Spleen (tissue), 11 donors: ENCODE measurements at regions not wholly inside any gene's neighbourhood (a gene's known extent, or its start where the extent isn't known, plus 50 kb on each side); places are given as distances from the start of the nearest gene placed in this dataset.

Experiments used
- DNase-seq: peaks from one replicate; pipeline ENCODE4 v3.0.0-alpha.2; 2020
- H3K27ac ChIP-seq, 8 donors: fragments of 200-600 bp; sonication (generic) in 7 of 8; 1 replicate in 4 of 8; 2 replicates in 4 of 8; pipeline versions ENCODE4 v1.5.0 to v1.8.0; 2016 to 2021; ENCODE audit warnings: inconsistent platforms in 4 of 8, mild to moderate bottlenecking in 4 of 8, moderate library complexity in 1 of 8
- H3K27me3 ChIP-seq, 7 donors: fragments of 200-600 bp; sonication (generic) in 6 of 7; replicated peaks in 1 of 7; 1 replicate in 4 of 7; 2 replicates in 3 of 7; pipeline versions ENCODE4 v1.5.0 to v1.8.0; 2016 to 2021; ENCODE audit warnings: inconsistent platforms in 3 of 7, mild to moderate bottlenecking in 1 of 7
- H3K36me3 ChIP-seq, 6 donors: fragments of 200-600 bp; sonication (generic) in 5 of 6; 1 replicate in 4 of 6; 2 replicates in 2 of 6; pipeline versions ENCODE4 v1.5.0 to v1.8.0; 2016 to 2021; ENCODE audit warnings: inconsistent platforms in 2 of 6
- H3K4me1 ChIP-seq, 6 donors: fragments of 200-600 bp; sonication (generic) in 5 of 6; 1 replicate in 3 of 6; 2 replicates in 3 of 6; pipeline versions ENCODE4 v1.5.0 to v1.8.0; 2016 to 2021; ENCODE audit warnings: inconsistent platforms in 3 of 6
- H3K4me3 ChIP-seq, 8 donors: fragments of 200-600 bp; sonication (generic) in 7 of 8; 1 replicate in 4 of 8; 2 replicates in 4 of 8; pipeline versions ENCODE4 v1.5.0 to v1.8.0; 2016 to 2021; ENCODE audit warnings: inconsistent platforms in 4 of 8, mild to moderate bottlenecking in 4 of 8, moderate library complexity in 2 of 8
- H3K9me3 ChIP-seq, 8 donors: fragments of 200-600 bp; sonication (generic) in 7 of 8; 1 replicate in 4 of 8; 2 replicates in 4 of 8; pipeline versions ENCODE4 v1.5.0 to v1.8.0; 2016 to 2021; ENCODE audit warnings: inconsistent platforms in 4 of 8
- CTCF ChIP-seq, 11 experiments: fragments of 200-600 bp in 7 of 11; fragments of 450-650 bp in 4 of 11; sonication (generic) in 4 of 11; IDR thresholded peaks in 8 of 11; conservative IDR thresholded peaks in 3 of 11; 1 replicate in 7 of 11; 2 replicates in 4 of 11; pipeline versions ENCODE4 v1.4.0 to v1.8.0; 2016 to 2021; ENCODE audit warnings: antibody characterized with exemption in 11 of 11, inconsistent platforms in 4 of 11, mild to moderate bottlenecking in 1 of 11
- POLR2A ChIP-seq, 3 donors: fragments of 450-650 bp; IDR thresholded peaks; one replicate each; pipeline ENCODE4 v1.5.1; 2017; ENCODE audit warnings: antibody characterized with exemption in 3 of 3, mild to moderate bottlenecking in 1 of 3
- POLR2AphosphoS5 ChIP-seq, 3 donors: sonication (generic); formaldehyde crosslinking; IDR thresholded peaks; one replicate each; pipeline ENCODE4 v1.5.1; 2017; ENCODE audit warnings: antibody characterized with exemption in 3 of 3
- WGBS, 5 donors: extraction: QIAGEN DNeasy Blood & Tissue Kit in 3 of 5; methylation state at CpG; one replicate each; pipeline versions ENCODE4 v1.1.5 to v1.1.7; 2013 to 2018; 5-methylcytosine and 5-hydroxymethylcytosine counted together
- intact Hi-C: fragments of 100-400 bp; cut with DNase I; formaldehyde crosslinking; loops from one replicate; pipeline ENCODE4 v1.15.0; 2023; ENCODE audit warnings: low total_unique reads
- donor health status: healthy with polysubstance abuse.
- donor health status: DM: no; HTN: no; CAD: no; lungs with moderate emphysema.
- donor health status: DM: no; HTN: no; CAD: no.
- donor health status: Bipolar disorder and iron deficiency.
- donor health status: healthy.
- donor health status: DM: no; HTN: no; CAD: no.
- donor health status: DM: yes; HTN: yes; CAD: no.

DNA sequence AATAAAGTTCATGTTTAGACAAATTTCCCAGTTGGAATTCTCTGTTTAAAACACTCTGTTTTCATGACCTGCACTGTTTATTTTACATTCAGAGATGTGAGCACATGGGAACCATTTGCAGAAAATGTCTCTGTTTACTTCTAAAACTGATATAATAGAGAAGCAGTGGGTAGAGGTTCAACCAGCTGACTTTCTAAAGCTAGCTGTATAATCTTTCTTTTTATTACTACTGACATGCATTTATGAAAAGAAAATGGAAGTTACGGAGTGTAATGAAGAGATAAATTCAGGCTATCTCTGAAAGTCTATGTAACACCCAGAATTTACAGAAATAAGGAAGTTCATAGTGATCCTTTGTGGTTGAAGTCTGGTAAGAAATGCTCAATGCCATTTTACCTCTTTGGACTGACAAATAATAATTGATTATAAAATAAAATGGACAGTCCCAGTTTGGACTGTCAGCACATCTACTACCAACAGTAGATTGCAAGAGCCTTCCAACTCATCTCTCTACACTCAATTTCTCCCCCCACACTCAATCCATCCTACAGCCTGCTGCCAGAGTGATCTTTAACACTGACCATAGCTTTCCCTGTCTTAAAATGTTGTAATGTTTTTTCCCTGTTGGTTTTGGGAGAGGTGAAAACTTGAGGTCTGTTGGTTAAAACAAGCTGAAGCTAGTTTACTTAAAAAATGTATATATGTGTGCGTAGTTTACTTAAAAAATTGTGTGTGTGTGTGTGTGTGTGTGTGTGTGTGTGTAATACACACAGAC is 137.4 kb downstream of the AEBP2 start:
- peaks cover 0 to 16% (median 0%) of the 10 kb centered on the region in 6 donors for H3K36me3 ChIP-seq
- peaks cover 0 to 15% (median 9%) of the 10 kb centered on the region in 8 donors for H3K9me3 ChIP-seq
- no peak overlapping the region for H3K27ac ChIP-seq
- no peak for DNase-seq
- H3K4me1 ChIP-seq = peaks cover 0 to 23% (median 0%) of the 10 kb centered on the region in 6 donors
- H3K27me3 ChIP-seq = no peaks in the 10 kb centered on the region
- intact Hi-C loops = no loop called here
- H3K4me3 ChIP-seq = no peak overlapping the region
- TF ChIP-seq POLR2A (IDR thresholded peaks at IDR 0.05) (no peak), POLR2AphosphoS5 (IDR thresholded peaks at IDR 0.05) (no peak), CTCF (IDR thresholded peaks at IDR 0.05 in 8 of 11, conservative IDR thresholded peaks at IDR 0.05 in 3 of 11) (no peak)
- 81 to 83% (median 82%) methylated on average over 2 of the region's 2 CpGs for WGBS, 5 donors

GRCh38 chr12:19577281-19577530 is 137.9 kb downstream of the AEBP2 start:
- TF ChIP-seq POLR2AphosphoS5 (IDR thresholded peaks at IDR 0.05) = no peak
- Histone ChIP-seq H3K27ac (no peak overlapping the region), H3K4me1 (peaks cover 0 to 23% (median 0%) of the 10 kb centered on the region in 6 donors), H3K4me3 (no peak overlapping the region), H3K27me3 (no peaks in the 10 kb centered on the region), H3K36me3 (peaks cover 0 to 19% (median 0%) of the 10 kb centered on the region in 6 donors), H3K9me3 (peaks cover 0 to 20% (median 14%) of the 10 kb centered on the region in 8 donors)
- intact Hi-C loops = no loop called here
- DNase-seq = no peak

DNA sequence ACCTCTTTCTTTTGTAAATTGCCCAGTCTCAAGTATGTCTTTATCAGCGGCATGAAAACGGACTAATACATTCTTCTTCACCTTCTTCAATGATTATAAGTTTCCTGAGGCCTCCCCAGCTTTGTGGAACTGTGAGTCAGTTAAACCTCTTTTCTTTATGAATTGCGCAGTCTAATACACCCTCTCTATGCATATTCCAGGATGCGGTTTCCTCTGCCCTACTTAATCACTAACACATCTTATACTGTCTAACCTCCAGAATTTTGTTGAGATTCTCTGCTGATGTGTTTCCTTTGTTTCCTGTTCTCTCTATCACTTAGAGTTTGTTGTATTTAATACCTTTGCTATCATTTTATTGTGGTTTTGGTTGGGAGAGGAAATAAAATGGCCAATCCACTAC is 145.4 kb downstream of the AEBP2 start:
- WGBS, 5 donors = 92 to 97% (median 95%) methylated on average over 4 of the region's 4 CpGs
- no peak for DNase-seq
- TF ChIP-seq POLR2A (IDR thresholded peaks at IDR 0.05) = no peak
- TF ChIP-seq POLR2AphosphoS5 (IDR thresholded peaks at IDR 0.05) = no peak
- no peak for TF ChIP-seq CTCF (IDR thresholded peaks at IDR 0.05 in 8 of 11, conservative IDR thresholded peaks at IDR 0.05 in 3 of 11)
- Histone ChIP-seq H3K4me1 (no peaks in the 10 kb centered on the region), H3K27me3 (no peaks in the 10 kb centered on the region), H3K27ac (no peak overlapping the region), H3K9me3 (peaks cover 4 to 60% (median 40%) of the 10 kb centered on the region in 8 donors), H3K36me3 (peaks cover 0 to 37% (median 0%) of the 10 kb centered on the region in 6 donors), H3K4me3 (no peak overlapping the region)
- intact Hi-C loops = no loop called here

DNA sequence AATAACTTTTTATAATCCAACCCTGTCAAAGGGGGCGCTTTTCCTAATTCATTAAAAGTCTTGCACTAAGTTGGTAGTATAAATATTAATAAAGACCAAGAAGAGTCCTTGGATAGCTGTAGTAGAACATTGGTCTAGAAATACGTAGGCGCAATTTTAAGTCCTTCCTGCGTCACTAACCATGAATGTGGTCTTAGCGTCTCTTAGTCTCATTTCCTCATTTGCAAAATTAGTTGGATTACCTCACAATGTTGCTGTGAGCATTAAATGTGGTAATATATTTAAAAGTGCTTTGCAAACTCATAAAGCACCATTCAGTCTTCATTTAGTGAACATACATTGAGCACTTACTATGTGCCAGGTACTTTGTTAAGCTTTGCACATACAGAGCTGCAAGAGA is 149.7 kb downstream of the AEBP2 start:
- TF ChIP-seq POLR2A (IDR thresholded peaks at IDR 0.05) (no peak), CTCF (IDR thresholded peaks at IDR 0.05 in 8 of 11, conservative IDR thresholded peaks at IDR 0.05 in 3 of 11) (no peak), POLR2AphosphoS5 (IDR thresholded peaks at IDR 0.05) (no peak)
- Histone ChIP-seq H3K27me3 (no peaks in the 10 kb centered on the region), H3K4me1 (no peaks in the 10 kb centered on the region), H3K9me3 (peaks cover 0 to 23% (median 8%) of the 10 kb centered on the region in 8 donors), H3K4me3 (no peak overlapping the region), H3K27ac (no peak overlapping the region), H3K36me3 (peaks cover 0 to 16% (median 0%) of the 10 kb centered on the region in 6 donors)
- DNase-seq = no peak
- intact Hi-C loops = no loop called here
- WGBS, 5 donors = 41 to 76% (median 73%) methylated on average over 5 of the region's 5 CpGs
